ENCODE measurements at regions not wholly inside any gene's neighbourhood (a gene's known extent, or its start where the extent isn't known, plus 50 kb on each side); places are given as distances from the start of the nearest gene placed in this dataset.
A peak's percentile ranks its signal among the peaks of the same experiment; 100 is the strongest.

GRCh38 chr11:45513821-45514340 lies 151.5 kb downstream of the CHST1 start:
- no peak for DNase-seq

- DNase-seq: peak; percentile 11
Measured at GRCh38 chr11:45512471-45513148, 152.8 kb downstream of the CHST1 start.

- peak; percentile 55 for DNase-seq
Measured at GRCh38 chr11:45511566-45511965, 153.9 kb downstream of the CHST1 start.

- no peak for DNase-seq
Measured at GRCh38 chr11:45507916-45508315, 157.5 kb downstream of the CHST1 start.

DNA sequence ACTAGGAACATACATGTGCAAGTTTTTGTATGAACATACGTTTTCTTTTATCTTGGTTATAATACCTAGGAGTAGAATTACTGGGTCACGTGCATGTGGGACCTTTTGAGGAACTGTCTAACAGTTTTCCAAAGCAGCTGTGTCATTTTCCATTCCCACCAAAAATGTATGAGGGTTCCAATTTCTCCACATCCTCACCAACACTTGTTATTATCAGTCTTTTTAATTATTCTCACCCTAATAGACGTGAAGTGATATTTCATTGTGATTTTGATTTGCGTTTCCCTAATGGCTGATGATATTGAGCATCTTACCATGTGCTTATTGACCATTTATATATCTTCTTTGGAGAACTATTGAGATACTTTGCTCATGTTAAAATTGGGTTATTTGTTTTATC lies 162.1 kb downstream of the CHST1 start:
- DNase-seq: no peak

DNA sequence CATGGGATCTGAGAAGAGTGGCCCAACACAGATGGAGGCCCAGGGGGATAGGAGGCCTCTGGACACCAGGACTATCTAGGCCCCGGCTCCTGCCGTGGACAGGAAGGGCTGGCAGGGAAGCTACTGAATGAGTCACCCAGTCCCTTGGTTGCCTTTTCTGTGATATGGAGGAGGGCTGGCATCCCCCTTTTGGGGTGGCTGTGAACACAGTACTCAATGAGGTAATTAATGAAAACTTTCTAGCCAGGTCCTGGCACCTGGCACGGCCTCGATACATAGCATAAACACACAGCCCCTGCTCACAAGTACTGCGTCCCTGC lies 163.2 kb downstream of the CHST1 start:
- no peak for DNase-seq

DNA sequence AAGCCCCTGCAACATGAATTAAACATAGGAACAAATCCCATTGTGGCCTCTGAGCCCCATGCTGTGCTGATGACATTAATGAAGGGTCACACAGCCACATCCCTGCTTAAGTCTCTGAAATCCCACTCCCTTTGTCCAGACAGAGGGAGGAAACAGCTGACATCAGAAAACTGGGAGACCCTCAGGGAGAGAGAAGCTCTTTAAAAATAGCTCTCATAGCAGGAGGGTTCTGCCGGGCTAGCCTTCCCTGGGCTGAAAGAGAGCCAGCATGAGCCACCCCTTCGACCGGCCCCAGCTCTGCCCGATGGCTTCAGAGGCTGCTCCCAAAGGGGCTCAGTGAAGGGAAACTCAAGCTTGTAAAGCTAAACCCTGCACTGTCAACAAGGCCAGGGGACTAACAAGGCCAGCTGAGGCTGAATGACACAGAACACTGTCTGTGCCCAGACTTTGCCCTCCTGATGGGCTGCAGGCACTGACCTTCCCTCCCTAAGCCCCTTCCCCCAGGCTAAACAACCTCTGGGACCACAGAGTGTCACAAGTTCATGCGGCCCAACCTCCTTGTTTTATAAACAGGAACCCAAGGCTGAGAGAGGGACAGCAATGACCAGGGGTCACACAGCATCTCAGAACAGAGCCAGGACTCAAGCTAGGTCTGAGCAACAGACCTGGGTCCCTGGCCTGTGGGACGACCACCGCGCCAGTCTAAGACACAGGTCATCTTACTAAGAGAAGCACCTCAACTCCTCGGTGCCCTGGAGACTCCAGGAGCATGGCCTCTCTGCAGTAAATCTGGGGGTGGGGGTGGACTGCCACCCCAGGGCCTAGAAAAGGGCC lies 163.8 kb downstream of the CHST1 start:
- no peak for DNase-seq

- DNase-seq: no peak
Measured at GRCh38 chr11:45500451-45500850, 165.0 kb downstream of the CHST1 start.

GRCh38 chr11:45494738-45495137 lies 170.7 kb downstream of the CHST1 start:
- peak; percentile 47 for DNase-seq

DNA sequence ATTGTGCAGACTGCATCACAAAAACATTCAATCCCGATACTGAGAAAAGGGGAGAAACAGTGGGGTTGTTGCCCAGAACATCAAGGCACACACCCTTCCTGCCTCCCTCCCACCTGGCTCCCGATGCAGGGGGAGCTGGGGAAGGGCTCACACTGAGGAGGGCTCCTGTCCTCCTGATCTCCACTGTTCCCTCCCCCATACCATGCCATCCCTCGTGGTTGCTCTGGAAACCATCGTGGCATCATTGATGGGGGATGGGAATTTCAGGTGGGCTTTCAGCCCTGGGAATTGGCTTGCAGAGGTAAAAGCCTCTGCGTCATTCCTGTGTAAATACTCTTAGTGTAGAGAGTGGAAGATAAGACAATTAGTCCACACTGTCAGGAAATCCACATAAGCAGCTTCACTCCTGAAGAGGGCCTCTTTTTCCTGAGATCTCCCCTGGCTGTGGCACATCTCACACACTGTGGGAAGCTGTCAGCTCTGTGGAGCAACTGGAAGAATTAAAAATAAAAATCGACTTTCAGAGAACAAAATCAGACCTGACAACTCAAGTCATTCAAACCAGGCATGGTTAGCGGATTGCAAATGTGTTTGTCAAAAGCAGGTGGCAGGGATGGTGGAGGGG lies 176.0 kb downstream of the CHST1 start:
- no peak for DNase-seq

DNA sequence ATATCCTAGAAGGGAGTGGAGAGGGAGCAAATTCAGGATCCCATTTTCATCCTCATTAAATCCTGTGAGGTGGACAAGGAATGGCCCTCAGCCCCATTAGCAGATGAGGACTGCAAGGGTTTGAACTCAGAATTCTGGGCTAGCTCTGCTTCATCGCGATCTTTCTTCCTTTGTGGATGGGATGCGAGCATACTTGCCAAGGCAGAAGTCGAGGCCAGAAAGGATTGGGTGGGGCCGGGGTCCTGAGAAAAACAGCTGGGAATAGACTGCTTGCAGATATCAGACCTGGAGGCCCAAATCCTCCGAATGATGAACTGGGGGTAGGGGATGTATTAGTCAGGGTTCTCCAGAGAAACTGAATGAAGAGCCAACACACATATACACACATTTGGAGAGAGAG lies 179.0 kb downstream of the CHST1 start:
- DNase-seq: no peak

- no peak for DNase-seq
Measured at GRCh38 chr11:45485070-45485707, 180.2 kb downstream of the CHST1 start.

GRCh38 chr11:45484326-45484883 lies 181.0 kb downstream of the CHST1 start:
- no peak for DNase-seq

- no peak for DNase-seq
Measured at GRCh38 chr11:45483416-45483815, 182.0 kb downstream of the CHST1 start.

DNA sequence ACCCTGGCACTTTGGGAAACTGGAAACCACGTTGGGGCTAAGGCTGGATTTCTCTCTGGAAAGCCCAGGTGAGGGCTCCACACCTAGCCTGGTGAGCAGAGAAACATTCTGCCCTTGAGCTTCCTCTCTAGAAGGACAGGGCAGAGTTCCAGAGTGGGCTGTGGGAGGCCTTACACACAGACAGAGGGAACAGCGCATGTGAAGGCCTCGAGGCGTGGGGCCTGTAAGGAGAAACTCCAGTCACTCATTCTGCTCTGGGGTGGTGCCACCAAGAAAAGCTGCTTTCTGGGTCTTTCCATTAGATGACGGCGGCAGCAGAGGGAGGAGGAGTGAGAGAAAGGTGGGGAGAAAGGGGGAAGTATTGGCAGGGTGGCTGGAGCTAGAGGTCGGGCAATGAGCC lies 183.1 kb downstream of the CHST1 start:
- no peak for DNase-seq

GRCh38 chr11:45481026-45481425 lies 184.4 kb downstream of the CHST1 start:
- no peak for DNase-seq

DNA sequence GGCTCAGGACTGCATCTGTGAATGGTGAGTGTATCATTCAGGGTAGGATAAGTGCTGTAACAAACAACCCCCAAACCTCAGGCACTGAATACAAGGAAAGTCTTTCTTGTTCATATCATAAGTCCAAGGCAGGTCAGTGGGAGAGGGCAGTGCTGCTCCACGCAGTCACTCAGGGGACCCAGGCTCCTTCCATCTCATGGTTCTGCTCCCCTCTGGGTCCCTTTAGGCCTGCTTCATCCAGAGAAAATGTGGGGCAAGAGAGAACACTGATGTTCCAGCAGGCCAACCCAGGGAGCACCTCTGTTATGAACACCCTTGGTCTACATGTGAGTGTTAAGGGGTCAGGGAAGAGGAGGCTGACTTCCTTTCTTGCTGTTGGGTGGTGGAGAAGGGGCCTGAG lies 187.8 kb downstream of the CHST1 start:
- no peak for DNase-seq

DNA sequence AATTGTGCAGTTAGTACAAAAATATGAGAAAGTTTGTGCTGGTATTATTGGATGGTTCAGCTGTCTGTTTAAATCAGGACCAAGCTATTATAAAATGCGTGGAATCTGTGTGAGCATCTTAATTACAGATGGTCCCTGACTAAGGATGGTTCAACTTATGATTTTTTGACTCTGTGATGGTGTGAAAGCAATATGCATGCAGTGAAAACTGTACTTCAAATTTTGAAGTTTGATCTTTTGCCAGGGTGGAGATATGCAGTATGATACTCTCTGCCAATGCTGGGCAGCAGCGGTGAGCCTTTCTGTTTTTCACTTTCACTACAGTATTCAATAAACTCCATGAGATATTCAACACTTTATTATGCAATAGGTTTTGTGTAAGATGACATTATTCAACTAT lies 189.3 kb downstream of the CHST1 start:
- no peak for DNase-seq

DNA sequence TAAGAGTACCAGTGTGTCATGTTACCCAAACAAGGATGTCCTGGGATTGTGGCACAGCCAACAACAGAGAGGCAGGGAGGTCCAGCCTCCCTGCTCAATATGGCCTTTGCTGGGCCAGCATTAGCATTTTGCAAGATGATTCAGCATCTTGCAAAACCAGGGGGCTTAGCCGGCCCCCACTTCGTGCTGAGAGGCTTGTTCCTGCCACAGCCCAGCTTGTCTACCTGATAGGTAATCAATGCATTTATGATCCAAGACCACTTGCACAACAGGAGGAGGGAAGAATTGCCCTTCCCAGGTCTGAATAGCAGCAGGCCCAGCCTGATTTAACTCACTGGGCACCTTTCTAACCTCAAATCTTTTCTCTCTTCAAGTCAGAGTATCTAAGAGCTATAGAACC lies 189.0 kb upstream of the SYT13 start:
- no peak for DNase-seq

DNA sequence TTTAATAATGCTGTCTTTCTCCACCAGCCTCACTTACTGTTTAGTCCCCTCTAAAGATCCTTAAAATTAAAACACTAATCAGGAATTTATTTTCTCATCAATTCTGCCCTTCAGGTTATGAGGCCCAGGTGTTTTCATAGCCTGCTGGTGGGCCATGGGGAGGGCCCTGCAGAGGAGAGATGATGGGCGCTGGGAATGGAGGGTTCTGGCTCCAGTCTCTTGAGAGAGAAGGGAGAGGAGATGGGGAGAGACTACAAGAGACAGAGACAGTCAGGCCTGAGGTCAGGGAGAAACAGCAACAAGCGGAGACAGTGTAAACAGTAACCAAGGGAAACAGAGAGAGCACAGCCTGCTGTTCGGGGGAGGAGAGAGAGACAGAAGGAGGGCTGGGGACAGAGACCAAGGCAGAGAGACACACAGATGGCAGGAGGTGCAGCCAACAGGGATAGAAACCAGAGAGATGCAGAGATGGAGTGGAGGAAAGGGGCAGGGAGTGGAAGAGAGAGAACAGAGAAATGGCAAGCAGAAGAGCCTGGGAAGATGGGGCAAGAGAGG lies 187.3 kb upstream of the SYT13 start:
- peak; percentile 79 for DNase-seq

DNA sequence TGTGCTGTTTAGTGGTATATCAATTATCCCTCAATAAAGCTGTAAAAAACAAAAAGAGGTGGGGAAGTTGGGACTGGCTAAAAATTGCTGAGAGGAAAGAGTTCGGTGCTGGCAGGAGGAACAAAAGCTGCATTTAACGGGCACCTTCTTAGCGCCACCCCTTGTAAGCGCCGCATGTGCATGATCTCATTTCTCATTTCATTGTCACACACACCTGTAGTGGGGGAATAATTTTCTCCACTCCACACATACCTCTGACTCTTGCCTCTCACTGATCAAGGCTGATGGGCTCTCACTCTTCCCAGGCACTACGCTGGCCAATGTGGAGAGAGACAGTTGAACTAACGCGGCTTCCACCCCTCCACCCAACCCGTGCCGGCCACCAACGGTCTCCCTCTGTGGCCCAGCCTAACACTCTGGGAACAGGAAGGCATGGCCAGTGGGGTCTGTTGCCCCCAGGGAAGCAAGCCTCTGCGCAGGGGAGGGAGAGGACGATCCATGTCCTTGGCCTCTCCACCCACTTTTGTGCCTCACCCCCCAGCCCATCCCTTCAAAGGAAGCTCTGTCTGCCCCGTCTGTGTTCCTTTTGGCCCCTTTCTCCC lies 186.7 kb upstream of the SYT13 start:
- DNase-seq: no peak

GRCh38 chr11:45471266-45471665 lies 185.1 kb upstream of the SYT13 start:
- DNase-seq: no peak
